Astrocyte (in vitro differentiated cells and primary cell): ENCODE measurements at regions not wholly inside any gene's neighbourhood (a gene's known extent, or its start where the extent isn't known, plus 50 kb on each side); places are given as distances from the start of the nearest gene placed in this dataset.

Source experiments
- DNase-seq: peaks from one replicate; pipeline ENCODE4 v3.0.0-alpha.2; 2010; ENCODE audit warnings: low read depth
- FAIRE-seq: peaks from 2 replicates; lab custom pipeline; 2011; peaks lifted over from hg19 to GRCh38; lab: Jason Lieb, UNC
- H2AFZ ChIP-seq: 2 replicates; pipeline ENCODE4 v1.6.0; 2012; ENCODE audit warnings: low read depth, low read length, inconsistent platforms
- H3K27ac ChIP-seq: 2 replicates; pipeline ENCODE4 v1.5.1; 2011; ENCODE audit warnings: low read depth, low read length, inconsistent platforms
- H3K27me3 ChIP-seq: 2 replicates; pipeline ENCODE4 v1.6.0; 2011; ENCODE audit warnings: low read length, inconsistent platforms; ENCODE audit not compliant: insufficient read depth
- H3K36me3 ChIP-seq: 2 replicates; pipeline ENCODE4 v1.5.1; 2011; ENCODE audit warnings: low read length, inconsistent platforms; ENCODE audit not compliant: insufficient read depth
- H3K4me1 ChIP-seq: 2 replicates; pipeline ENCODE4 v1.5.1; 2011; ENCODE audit warnings: low read length, inconsistent platforms; ENCODE audit not compliant: insufficient read depth
- H3K4me2 ChIP-seq: 2 replicates; pipeline ENCODE4 v1.6.0; 2012; ENCODE audit warnings: low read length, inconsistent platforms
- H3K4me3 ChIP-seq: 2 replicates; pipeline ENCODE4 v1.5.1; 2011; ENCODE audit warnings: low read depth, mild to moderate bottlenecking, low read length, inconsistent platforms; ENCODE audit not compliant: insufficient read depth
- H3K79me2 ChIP-seq: 2 replicates; pipeline ENCODE4 v1.6.0; 2012; ENCODE audit warnings: mild to moderate bottlenecking, low read length, inconsistent platforms; ENCODE audit not compliant: insufficient read depth
- H3K9ac ChIP-seq: 2 replicates; pipeline ENCODE4 v1.6.0; 2012; ENCODE audit warnings: mild to moderate bottlenecking, low read length, inconsistent platforms
- H3K9me3 ChIP-seq: 2 replicates; pipeline ENCODE4 v1.5.1; 2012; ENCODE audit warnings: low read depth, mild to moderate bottlenecking, low read length, inconsistent platforms; ENCODE audit not compliant: insufficient read depth
- H4K20me1 ChIP-seq: 2 replicates; pipeline ENCODE4 v1.6.0; 2012; ENCODE audit warnings: low read length, inconsistent platforms; ENCODE audit not compliant: insufficient read depth
- H3K27ac Mint-ChIP-seq: one replicate; pipeline ENCODE4 v1.8.0; 2021; ENCODE audit warnings: mild to moderate bottlenecking, mixed read lengths; ENCODE audit not compliant: unreplicated experiment
- H3K27me3 Mint-ChIP-seq: one replicate; pipeline ENCODE4 v1.8.0; 2021; ENCODE audit warnings: low read depth, mixed read lengths; ENCODE audit not compliant: unreplicated experiment
- H3K36me3 Mint-ChIP-seq: one replicate; pipeline ENCODE4 v1.8.0; 2021; ENCODE audit warnings: low read depth, mixed read lengths; ENCODE audit not compliant: unreplicated experiment
- H3K4me1 Mint-ChIP-seq: one replicate; pipeline ENCODE4 v1.8.0; 2021; ENCODE audit warnings: low read depth, mixed read lengths; ENCODE audit not compliant: unreplicated experiment
- H3K4me3 Mint-ChIP-seq: one replicate; pipeline ENCODE4 v1.8.0; 2021; ENCODE audit warnings: mild to moderate bottlenecking, moderate library complexity, mixed read lengths; ENCODE audit not compliant: unreplicated experiment
- H3K9me3 Mint-ChIP-seq: one replicate; pipeline ENCODE4 v1.8.0; 2021; ENCODE audit warnings: mild to moderate bottlenecking, mixed read lengths; ENCODE audit not compliant: unreplicated experiment
- CTCF ChIP-seq: IDR thresholded peaks from 2 replicates; pipeline ENCODE4 v1.5.1; 2011; ENCODE audit warnings: low read depth, mild to moderate bottlenecking, inconsistent platforms, low read length, moderate library complexity; ENCODE audit not compliant: insufficient read depth
- EZH2 ChIP-seq: IDR thresholded peaks from 2 replicates; pipeline ENCODE4 v1.6.1; 2012; ENCODE audit warnings: mild to moderate bottlenecking, low read length, inconsistent platforms; ENCODE audit not compliant: insufficient read depth

DNA sequence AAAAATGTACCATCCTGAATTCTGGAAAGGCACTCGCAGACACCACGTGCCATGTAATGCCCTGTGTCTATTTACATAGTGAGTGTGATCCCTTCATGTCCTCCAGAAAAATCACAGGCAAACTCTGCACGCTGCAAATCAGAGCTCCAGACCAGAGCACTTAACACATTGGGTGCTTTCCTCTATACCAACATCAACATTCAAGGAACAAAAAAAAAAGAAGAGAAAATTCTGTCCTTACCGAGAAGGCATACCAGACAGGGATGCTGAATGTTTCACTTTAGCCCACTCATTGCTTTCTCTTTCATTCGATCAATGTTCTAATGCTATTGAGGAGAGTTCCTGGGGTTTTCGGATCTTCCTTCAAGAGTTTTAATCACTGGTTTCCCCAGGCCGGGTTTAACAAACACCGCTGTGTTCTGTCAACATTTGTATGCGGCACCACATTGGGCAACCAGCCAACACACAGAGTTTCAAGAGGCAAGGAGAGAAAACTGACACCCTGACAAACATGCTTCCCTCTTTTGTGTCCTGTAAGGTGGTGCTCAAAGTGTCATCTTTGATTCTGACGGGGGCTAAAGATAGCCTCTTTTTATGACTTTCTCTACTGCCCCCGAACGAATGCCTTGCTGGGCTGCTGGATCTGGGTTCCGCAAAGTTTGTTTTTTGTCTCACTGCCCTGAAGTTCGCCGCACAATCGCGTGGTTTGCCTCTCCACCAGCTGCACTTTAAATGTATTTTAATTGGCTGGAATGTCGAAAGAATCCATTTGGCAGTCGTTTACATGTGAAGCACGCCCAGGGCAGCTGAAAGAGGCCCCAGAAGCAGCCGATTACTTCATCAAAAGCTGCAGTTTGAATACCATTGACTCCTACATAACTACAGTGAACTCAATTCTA, 106.4 kb upstream of the NCKAP5 start:
- H3K36me3 ChIP-seq, result no peaks in the 10 kb centered on the region
- H3K36me3 Mint-ChIP-seq, result no peaks in the 10 kb centered on the region
- peaks cover 42% of the 10 kb centered on the region for H3K4me1 ChIP-seq
- no peaks in the 10 kb centered on the region for H4K20me1 ChIP-seq
- H3K4me2 ChIP-seq, result peak overlapping the region; percentile 89
- DNase-seq, result peak; percentile 87
- FAIRE-seq, result peak; percentile 76
- H3K4me3 ChIP-seq, result peak overlapping the region; percentile 63
- peak overlapping the region; percentile 80 for H3K4me3 Mint-ChIP-seq
- H3K27me3 Mint-ChIP-seq, result no peaks in the 10 kb centered on the region
- H3K27me3 ChIP-seq, result no peaks in the 10 kb centered on the region
- peak overlapping the region; percentile 80 for H3K27ac ChIP-seq
- H3K27ac Mint-ChIP-seq, result peak overlapping the region; percentile 98
- peak overlapping the region; percentile 81 for H3K9ac ChIP-seq
- no peaks in the 10 kb centered on the region for H3K9me3 Mint-ChIP-seq
- no peak for TF ChIP-seq EZH2
- no peak for TF ChIP-seq CTCF
- H3K79me2 ChIP-seq, result no peaks in the 10 kb centered on the region
- peaks cover 32% of the 10 kb centered on the region for H3K4me1 Mint-ChIP-seq
- peak overlapping the region; percentile 61 for H2AFZ ChIP-seq
- no peaks in the 10 kb centered on the region for H3K9me3 ChIP-seq

DNA sequence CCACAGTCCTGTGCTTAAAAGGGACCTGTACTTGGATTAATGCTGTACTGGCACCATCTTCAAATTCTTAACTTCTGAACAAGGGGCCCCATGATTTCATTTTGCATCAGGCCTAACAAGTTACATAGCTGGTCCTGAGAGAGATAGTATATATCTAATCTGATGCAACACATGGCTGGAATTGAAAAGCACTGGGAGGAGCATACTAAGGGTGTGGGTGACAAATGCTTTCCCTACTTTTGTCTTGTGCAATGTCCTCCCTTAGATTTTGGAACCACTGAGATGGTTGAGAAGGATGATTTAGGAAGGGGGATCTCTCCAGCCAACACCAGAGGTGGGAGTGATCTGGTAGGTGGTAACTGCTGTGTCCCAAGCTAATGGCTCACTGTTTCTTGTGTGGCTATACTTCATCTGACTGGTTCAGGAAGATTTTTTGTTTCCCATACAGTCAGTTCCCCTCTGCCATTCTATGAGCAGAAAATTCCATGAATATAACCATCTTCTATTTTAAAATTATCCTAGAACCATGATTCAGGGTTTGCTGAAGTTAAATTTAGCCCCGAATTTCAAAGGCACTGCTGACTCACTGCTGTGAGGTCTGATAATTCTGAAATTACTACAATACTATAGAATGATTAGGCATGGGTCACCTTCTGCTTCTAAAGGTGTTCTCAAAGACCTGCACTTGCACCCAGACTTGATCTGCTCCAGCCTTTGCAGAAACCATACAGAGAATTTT, 108.3 kb upstream of the NCKAP5 start:
- H3K4me3 ChIP-seq, result no peak overlapping the region
- H3K9me3 ChIP-seq, result no peaks in the 10 kb centered on the region
- H3K79me2 ChIP-seq, result no peaks in the 10 kb centered on the region
- H3K36me3 Mint-ChIP-seq, result no peaks in the 10 kb centered on the region
- no peaks in the 10 kb centered on the region for H4K20me1 ChIP-seq
- H3K4me1 ChIP-seq, result peaks cover 42% of the 10 kb centered on the region
- peak overlapping the region; percentile 55 for H3K27ac ChIP-seq
- TF ChIP-seq CTCF (no peak), EZH2 (no peak)
- H3K27me3 Mint-ChIP-seq, result no peaks in the 10 kb centered on the region
- peak overlapping the region; percentile 37 for H3K4me2 ChIP-seq
- peaks cover 32% of the 10 kb centered on the region for H3K4me1 Mint-ChIP-seq
- no peak overlapping the region for H2AFZ ChIP-seq
- DNase-seq (peak; percentile 34), FAIRE-seq (no peak)
- no peak overlapping the region for H3K4me3 Mint-ChIP-seq
- H3K36me3 ChIP-seq, result no peaks in the 10 kb centered on the region
- no peak overlapping the region for H3K9ac ChIP-seq
- H3K9me3 Mint-ChIP-seq, result no peaks in the 10 kb centered on the region
- peak overlapping the region; percentile 79 for H3K27ac Mint-ChIP-seq
- H3K27me3 ChIP-seq, result no peaks in the 10 kb centered on the region
